ENCODE measurements at regions not wholly inside any gene's neighbourhood (a gene's known extent, or its start where the extent isn't known, plus 50 kb on each side); places are given as distances from the start of the nearest gene placed in this dataset.

DNA sequence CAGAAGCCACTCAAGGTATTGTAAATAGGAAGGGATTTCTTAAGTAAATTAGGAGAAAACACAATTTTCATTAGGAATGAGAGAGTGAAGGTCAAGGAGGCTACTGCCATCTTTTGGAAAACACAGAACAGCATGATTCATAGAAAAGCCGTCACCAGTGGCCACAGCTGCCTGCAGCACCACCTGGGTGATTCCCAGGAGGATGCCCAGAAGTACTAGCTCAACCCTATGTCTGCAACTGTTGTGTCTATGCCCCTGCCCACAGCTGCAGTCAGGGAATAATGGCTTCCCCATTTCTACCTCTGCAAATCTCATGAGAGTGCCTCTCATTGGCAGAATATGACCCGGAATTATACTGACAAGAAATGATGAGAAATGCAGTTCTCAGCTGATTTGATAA lies 300.0 kb downstream of the IGSF11 start:
- H3K9ac ChIP-seq (ENCODE audit: low read length): no peak overlapping the region
- H3K4me3 ChIP-seq (ENCODE audit: low read length): no peak overlapping the region
- no peaks in the 10 kb centered on the region for H3K27me3 ChIP-seq (ENCODE audit: control insufficient read depth, insufficient read depth, low read length)
- no peaks in the 10 kb centered on the region for H3K36me3 ChIP-seq (ENCODE audit: control insufficient read depth, insufficient read depth, low read length)
- H3K9me3 ChIP-seq (ENCODE audit: control insufficient read depth, low read length): no peaks in the 10 kb centered on the region
- no peaks in the 10 kb centered on the region for H3K4me1 ChIP-seq (ENCODE audit: control insufficient read depth, insufficient read depth, low read length)

DNA sequence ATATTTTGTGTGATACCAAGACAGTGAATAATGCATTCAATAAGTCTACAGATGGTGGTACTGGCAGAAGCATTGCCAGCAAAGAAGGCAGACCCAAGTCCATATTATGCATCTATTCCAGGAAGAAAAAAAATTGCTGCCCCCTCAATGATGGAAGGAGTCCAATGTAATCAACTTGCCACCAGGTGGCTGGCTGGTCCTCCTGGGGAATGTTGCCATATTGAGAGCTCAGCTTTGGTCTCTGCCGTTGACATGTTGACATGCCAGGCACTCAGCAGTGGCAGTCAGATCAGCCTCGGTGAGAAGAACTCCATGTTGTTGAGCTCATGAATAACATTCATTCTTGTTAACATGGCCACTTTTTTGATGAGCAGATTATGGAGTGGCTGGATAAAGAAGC lies 298.5 kb downstream of the IGSF11 start:
- no peak overlapping the region for H3K9ac ChIP-seq (ENCODE audit: low read length)
- no peaks in the 10 kb centered on the region for H3K27me3 ChIP-seq (ENCODE audit: control insufficient read depth, insufficient read depth, low read length)
- no peaks in the 10 kb centered on the region for H3K36me3 ChIP-seq (ENCODE audit: control insufficient read depth, insufficient read depth, low read length)
- H3K4me1 ChIP-seq (ENCODE audit: control insufficient read depth, insufficient read depth, low read length): no peaks in the 10 kb centered on the region
- H3K4me3 ChIP-seq (ENCODE audit: low read length): no peak overlapping the region
- H3K9me3 ChIP-seq (ENCODE audit: control insufficient read depth, low read length): no peaks in the 10 kb centered on the region

DNA sequence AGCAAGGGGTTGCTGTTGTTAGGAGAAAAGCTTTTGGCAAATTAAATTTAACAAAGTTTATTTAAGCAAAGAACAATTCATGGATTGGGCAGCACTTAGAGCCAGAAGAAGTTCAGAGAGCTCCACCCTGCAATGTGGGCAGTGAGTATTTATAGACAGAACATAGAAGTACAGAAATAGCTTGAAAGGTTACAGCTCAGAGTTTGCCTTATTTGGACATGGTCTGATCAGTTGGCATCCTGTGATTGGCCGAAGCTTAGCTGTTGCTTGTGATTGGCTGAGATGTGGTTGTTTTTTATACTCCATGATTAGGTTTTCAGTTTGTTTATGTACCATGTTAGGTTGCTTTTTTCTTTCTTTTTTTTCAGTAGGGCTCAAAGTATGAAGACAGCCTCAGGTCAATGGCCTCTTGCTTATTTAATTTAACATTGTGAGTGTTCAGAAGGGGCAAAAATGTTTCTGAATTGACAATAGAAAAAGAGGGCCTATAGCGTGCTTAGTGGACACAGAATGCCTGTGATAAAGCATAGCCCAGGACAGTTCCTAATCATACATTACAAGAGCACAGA lies 293.8 kb downstream of the IGSF11 start:
- no peaks in the 10 kb centered on the region for H3K27me3 ChIP-seq (ENCODE audit: control insufficient read depth, insufficient read depth, low read length)
- no peaks in the 10 kb centered on the region for H3K4me1 ChIP-seq (ENCODE audit: control insufficient read depth, insufficient read depth, low read length)
- no peaks in the 10 kb centered on the region for H3K36me3 ChIP-seq (ENCODE audit: control insufficient read depth, insufficient read depth, low read length)
- no peak overlapping the region for H3K4me3 ChIP-seq (ENCODE audit: low read length)
- no peaks in the 10 kb centered on the region for H3K9me3 ChIP-seq (ENCODE audit: control insufficient read depth, low read length)
- no peak overlapping the region for H3K9ac ChIP-seq (ENCODE audit: low read length)

DNA sequence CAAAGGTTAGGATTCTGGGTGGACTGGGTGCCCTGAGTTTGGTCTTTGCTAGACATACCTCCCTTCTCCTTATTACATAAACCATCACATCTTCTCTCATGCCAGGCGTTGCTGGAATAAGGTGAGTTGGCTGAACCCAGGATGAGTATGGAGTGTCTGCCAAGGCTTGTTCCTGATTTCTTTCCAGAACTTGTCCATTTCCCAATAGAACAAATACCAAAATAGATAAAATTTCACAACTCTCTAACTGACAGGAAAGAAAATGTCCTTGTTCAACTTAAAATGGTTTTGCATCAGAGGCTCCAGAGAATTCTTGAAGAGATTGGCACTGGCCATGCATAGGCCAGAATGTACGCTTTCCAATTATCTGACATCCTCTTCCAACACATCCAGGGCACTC lies 291.9 kb downstream of the IGSF11 start:
- no peaks in the 10 kb centered on the region for H3K27me3 ChIP-seq (ENCODE audit: control insufficient read depth, insufficient read depth, low read length)
- no peak overlapping the region for H3K9ac ChIP-seq (ENCODE audit: low read length)
- H3K4me3 ChIP-seq (ENCODE audit: low read length): no peak overlapping the region
- H3K4me1 ChIP-seq (ENCODE audit: control insufficient read depth, insufficient read depth, low read length): no peaks in the 10 kb centered on the region
- H3K9me3 ChIP-seq (ENCODE audit: control insufficient read depth, low read length): no peaks in the 10 kb centered on the region
- H3K36me3 ChIP-seq (ENCODE audit: control insufficient read depth, insufficient read depth, low read length): no peaks in the 10 kb centered on the region

DNA sequence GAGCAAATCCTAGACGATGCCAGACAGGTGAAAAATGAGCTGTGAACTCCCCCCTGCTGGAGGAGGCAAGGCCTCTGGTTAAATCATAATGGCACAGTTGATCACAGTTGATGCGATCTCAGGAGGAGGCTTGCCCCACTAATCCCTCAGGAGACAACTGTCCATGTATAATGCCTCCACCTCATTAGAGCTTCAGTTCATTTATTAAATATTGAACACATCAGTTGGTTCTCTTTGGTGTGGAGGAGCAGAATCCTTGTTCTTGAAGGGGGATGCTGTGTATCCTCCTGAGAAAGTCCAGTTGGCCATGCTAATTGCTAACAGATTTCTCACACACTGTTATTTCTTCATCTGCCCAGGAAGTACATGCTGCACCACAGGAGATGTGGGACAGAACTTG lies 290.5 kb downstream of the IGSF11 start:
- Histone ChIP-seq H3K4me3 (ENCODE audit: low read length) (no peak overlapping the region), H3K9ac (ENCODE audit: low read length) (no peak overlapping the region), H3K4me1 (ENCODE audit: control insufficient read depth, insufficient read depth, low read length) (no peaks in the 10 kb centered on the region), H3K9me3 (ENCODE audit: control insufficient read depth, low read length) (no peaks in the 10 kb centered on the region), H3K36me3 (ENCODE audit: control insufficient read depth, insufficient read depth, low read length) (no peaks in the 10 kb centered on the region), H3K27me3 (ENCODE audit: control insufficient read depth, insufficient read depth, low read length) (no peaks in the 10 kb centered on the region)

DNA sequence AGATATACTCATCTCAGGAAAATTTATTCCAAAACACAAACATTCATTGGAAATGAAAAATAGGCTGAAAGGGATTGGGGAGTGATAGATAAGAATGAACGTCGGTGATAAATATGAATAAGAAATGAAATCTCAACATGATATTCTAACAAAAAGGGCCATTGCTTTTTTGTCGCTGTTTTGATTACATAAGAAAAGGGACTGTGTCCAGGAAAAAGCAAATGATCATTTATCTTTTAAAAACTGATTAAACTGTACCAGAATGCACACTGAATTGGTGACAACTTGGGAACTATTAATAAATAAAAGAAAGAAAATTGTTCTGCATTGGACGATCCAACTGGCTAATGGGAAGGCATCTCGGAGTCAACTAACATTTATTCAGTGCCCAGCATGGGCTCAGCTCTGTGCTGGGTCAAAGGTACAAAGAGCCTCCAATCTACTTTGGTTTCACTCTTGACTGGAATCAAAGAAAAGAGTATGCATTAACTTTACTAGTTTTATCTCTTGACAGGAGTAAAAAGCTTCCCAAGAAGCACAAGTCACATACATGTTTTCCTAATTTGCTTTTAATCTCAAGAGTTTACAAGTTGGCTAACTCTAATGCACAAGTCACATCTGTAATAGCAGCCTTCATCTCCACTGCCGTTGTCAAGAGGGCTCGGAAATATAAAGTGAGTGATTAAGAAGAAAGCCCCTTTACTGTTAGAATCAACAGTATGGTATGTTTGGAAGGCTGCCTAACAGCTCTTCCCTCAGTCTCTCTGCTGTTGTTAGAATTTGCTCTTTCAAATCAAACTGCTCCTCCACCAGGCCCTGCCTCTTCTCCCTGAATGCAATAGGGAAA lies 280.0 kb downstream of the IGSF11 start:
- H3K36me3 ChIP-seq (ENCODE audit: control insufficient read depth, insufficient read depth, low read length): no peaks in the 10 kb centered on the region
- no peaks in the 10 kb centered on the region for H3K27me3 ChIP-seq (ENCODE audit: control insufficient read depth, insufficient read depth, low read length)
- H3K9me3 ChIP-seq (ENCODE audit: control insufficient read depth, low read length): no peaks in the 10 kb centered on the region
- H3K9ac ChIP-seq (ENCODE audit: low read length): no peak overlapping the region
- H3K4me3 ChIP-seq (ENCODE audit: low read length): no peak overlapping the region
- no peaks in the 10 kb centered on the region for H3K4me1 ChIP-seq (ENCODE audit: control insufficient read depth, insufficient read depth, low read length)

DNA sequence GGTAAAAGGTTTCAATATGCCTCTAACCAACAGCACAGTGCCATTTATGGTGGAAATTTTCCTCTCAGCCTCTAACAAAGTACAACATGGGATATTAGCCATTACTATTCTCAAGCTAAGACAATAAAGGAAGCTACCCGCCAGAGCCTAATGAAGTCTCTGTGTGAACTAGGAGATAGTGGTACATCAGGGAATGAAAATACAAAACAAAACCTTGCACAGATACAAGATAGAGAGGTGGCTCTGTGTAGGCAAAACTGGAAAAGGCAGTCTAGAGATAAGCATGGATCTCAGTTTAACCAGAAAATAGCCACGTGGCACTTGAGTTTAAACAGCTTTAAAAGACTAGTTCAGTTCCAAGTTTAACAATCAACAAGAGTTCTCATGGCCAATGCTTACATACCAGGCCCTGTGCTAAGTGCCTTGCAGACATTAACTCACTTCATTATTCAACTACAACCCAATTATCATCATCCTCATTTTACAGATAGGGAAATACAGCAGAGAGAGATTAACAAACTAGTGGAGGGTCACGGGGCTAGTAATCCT lies 279.3 kb downstream of the IGSF11 start:
- no peak overlapping the region for H3K9ac ChIP-seq (ENCODE audit: low read length)
- H3K9me3 ChIP-seq (ENCODE audit: control insufficient read depth, low read length): no peaks in the 10 kb centered on the region
- no peaks in the 10 kb centered on the region for H3K36me3 ChIP-seq (ENCODE audit: control insufficient read depth, insufficient read depth, low read length)
- no peak overlapping the region for H3K4me3 ChIP-seq (ENCODE audit: low read length)
- H3K27me3 ChIP-seq (ENCODE audit: control insufficient read depth, insufficient read depth, low read length): no peaks in the 10 kb centered on the region
- no peaks in the 10 kb centered on the region for H3K4me1 ChIP-seq (ENCODE audit: control insufficient read depth, insufficient read depth, low read length)

DNA sequence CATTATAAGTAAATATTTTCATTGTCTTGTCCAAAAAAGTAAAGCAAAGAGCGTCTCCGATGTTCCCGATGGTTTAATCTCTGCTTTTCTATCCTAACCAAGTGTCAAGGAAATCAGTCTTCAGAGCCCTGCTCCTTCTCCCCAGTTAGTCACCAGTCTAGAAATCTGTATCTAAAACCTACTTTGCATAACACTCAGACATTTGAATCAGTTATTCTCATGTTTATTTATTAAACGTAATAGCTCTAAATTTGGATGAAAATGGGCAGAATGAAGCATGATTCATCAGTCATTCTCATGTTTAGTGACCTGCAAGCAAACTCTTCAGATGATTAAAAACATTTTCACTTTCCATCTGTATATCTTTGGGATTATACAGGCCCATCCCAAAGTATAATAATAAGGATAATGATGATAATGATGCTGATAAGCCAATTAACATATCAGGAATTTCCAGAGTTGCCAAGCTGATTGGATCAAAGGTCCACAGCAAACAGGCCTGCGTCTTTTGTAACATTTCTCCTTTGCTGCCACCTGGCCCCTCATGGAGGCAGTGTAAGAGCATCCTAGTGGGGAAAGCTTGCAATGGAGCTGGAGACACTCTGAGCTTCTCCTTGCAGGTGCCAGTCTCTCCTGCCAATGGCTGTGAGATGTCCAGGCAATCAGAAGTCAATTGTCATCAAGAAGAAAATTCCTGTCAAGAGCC lies 273.9 kb downstream of the IGSF11 start:
- no peaks in the 10 kb centered on the region for H3K27me3 ChIP-seq (ENCODE audit: control insufficient read depth, insufficient read depth, low read length)
- no peak overlapping the region for H3K9ac ChIP-seq (ENCODE audit: low read length)
- no peak overlapping the region for H3K4me3 ChIP-seq (ENCODE audit: low read length)
- no peaks in the 10 kb centered on the region for H3K9me3 ChIP-seq (ENCODE audit: control insufficient read depth, low read length)
- no peaks in the 10 kb centered on the region for H3K36me3 ChIP-seq (ENCODE audit: control insufficient read depth, insufficient read depth, low read length)
- no peaks in the 10 kb centered on the region for H3K4me1 ChIP-seq (ENCODE audit: control insufficient read depth, insufficient read depth, low read length)

DNA sequence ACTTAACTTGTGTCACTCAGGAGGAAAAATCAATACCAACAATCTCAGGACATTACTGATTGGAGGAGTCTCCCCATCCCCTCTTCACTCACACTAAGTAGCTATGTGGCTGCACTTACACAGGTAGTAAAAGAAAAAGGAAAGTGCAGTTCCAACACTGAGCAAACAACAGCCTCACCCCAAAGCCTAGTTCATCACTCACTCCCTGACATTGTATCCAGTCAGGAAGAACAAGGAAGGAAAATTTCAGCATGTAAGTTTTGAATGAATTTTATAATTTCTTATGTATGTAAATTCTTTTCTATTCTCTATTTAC lies 273.4 kb downstream of the IGSF11 start:
- H3K9ac ChIP-seq (ENCODE audit: low read length): no peak overlapping the region
- no peaks in the 10 kb centered on the region for H3K27me3 ChIP-seq (ENCODE audit: control insufficient read depth, insufficient read depth, low read length)
- H3K4me1 ChIP-seq (ENCODE audit: control insufficient read depth, insufficient read depth, low read length): no peaks in the 10 kb centered on the region

DNA sequence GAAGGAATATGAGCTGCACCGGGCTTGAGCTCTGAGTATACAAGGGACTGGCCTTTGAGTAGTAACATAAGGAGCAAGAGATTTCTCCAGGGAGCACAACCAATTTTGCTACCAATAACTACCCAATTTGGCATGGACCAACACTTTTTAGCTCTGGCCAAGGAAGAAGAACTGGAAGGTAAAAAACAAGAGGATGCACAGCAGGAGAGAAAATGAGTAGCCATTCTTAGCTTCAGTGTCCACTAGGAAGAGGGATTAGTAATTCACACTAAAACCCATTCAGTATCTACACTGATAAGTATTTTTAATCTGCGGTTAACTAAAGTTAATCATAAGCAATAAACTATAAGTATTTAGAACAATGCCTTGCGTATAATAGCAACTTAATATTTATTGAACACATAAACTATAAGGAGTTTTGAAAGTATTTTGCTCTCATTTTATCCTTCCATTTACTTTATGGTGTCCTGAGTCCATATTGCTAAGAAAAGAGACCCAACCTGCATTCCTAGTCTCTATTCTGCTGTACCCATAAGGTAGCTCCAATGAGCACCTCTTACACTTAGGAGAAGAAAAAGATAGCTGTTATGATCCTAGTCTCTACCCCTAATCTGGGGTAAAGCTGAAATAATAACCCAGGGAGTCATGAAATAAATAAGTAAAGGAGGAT lies 268.9 kb downstream of the IGSF11 start:
- Histone ChIP-seq H3K4me3 (ENCODE audit: low read length) (no peak overlapping the region), H3K27me3 (ENCODE audit: control insufficient read depth, insufficient read depth, low read length) (no peaks in the 10 kb centered on the region), H3K9ac (ENCODE audit: low read length) (no peak overlapping the region), H3K4me1 (ENCODE audit: control insufficient read depth, insufficient read depth, low read length) (no peaks in the 10 kb centered on the region), H3K9me3 (ENCODE audit: control insufficient read depth, low read length) (no peaks in the 10 kb centered on the region), H3K36me3 (ENCODE audit: control insufficient read depth, insufficient read depth, low read length) (no peaks in the 10 kb centered on the region)

More for the DNA sequence above, 273.4 kb downstream of the IGSF11 start:
- no peaks in the 10 kb centered on the region for H3K36me3 ChIP-seq (ENCODE audit: control insufficient read depth, insufficient read depth, low read length)
- no peak overlapping the region for H3K4me3 ChIP-seq (ENCODE audit: low read length)
- H3K9me3 ChIP-seq (ENCODE audit: control insufficient read depth, low read length): no peaks in the 10 kb centered on the region

DNA sequence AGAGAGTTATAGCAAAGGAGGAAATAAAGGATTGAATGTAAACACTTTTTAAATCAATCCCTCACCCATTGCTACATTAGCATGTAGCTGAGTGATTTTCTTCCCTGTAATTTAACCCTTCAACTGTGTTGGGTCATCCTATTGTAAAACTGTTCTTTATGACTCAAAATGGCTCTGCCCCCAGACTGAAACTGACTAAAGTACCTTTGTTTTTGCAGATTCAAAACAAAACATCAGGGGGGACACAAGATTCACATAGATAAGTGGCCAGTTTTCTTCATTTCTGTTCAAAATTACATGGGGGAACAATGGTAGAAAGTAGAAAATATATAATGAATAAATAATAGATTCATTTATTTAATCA lies 268.4 kb downstream of the IGSF11 start:
- H3K9me3 ChIP-seq (ENCODE audit: control insufficient read depth, low read length): no peaks in the 10 kb centered on the region
- no peaks in the 10 kb centered on the region for H3K36me3 ChIP-seq (ENCODE audit: control insufficient read depth, insufficient read depth, low read length)
- H3K4me3 ChIP-seq (ENCODE audit: low read length): no peak overlapping the region
- H3K27me3 ChIP-seq (ENCODE audit: control insufficient read depth, insufficient read depth, low read length): no peaks in the 10 kb centered on the region
- no peak overlapping the region for H3K9ac ChIP-seq (ENCODE audit: low read length)
- H3K4me1 ChIP-seq (ENCODE audit: control insufficient read depth, insufficient read depth, low read length): no peaks in the 10 kb centered on the region

DNA sequence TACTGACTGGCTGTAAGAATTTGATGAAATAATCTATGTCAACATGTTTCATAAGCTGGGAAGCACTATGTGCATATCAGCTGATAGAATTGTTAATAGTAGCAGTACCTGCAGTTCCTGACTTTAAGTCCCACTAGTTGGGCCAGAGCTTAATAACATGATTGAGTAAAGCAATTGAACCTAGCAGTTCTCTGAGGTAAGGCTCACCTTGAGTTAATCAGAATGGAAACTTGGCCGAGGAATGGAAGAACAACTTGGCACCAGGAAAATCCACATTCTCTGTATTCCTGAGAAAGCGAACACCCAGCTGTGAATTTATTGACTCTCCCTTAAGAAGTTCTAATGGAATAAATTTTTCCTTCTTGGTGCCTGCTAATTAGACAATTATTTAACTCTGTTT lies 262.6 kb downstream of the IGSF11 start:
- Histone ChIP-seq H3K4me3 (ENCODE audit: low read length) (no peak overlapping the region), H3K4me1 (ENCODE audit: control insufficient read depth, insufficient read depth, low read length) (no peaks in the 10 kb centered on the region), H3K36me3 (ENCODE audit: control insufficient read depth, insufficient read depth, low read length) (no peaks in the 10 kb centered on the region), H3K9ac (ENCODE audit: low read length) (no peak overlapping the region), H3K9me3 (ENCODE audit: control insufficient read depth, low read length) (no peaks in the 10 kb centered on the region), H3K27me3 (ENCODE audit: control insufficient read depth, insufficient read depth, low read length) (no peaks in the 10 kb centered on the region)

Measured in mucosa of stomach (tissue), 1 donor.